Parathyroid adenoma (tissue), 2 donors: ENCODE measurements at regions not wholly inside any gene's neighbourhood (a gene's known extent, or its start where the extent isn't known, plus 50 kb on each side); places are given as distances from the start of the nearest gene placed in this dataset.
"Not testable (repeated sequence)": the region's sequence is repeated elsewhere in the genome, so short reads cannot be mapped to it uniquely, and the experiment has no call there.

Experiments
- H2AFZ ChIP-seq: fragments of 300-600 bp; sonication (generic); one replicate; pipeline ENCODE4 v1.7.0; 2017; ENCODE audit warnings: antibody characterized with exemption, mild to moderate bottlenecking
- H3K27ac ChIP-seq: fragments of 300-600 bp; sonication (generic); one replicate; pipeline ENCODE4 v1.7.0; 2017
- H3K27me3 ChIP-seq: fragments of 300-600 bp; sonication (generic); one replicate; pipeline ENCODE4 v1.7.0; 2017; ENCODE audit warnings: low read length; ENCODE audit not compliant: control insufficient read depth, insufficient read depth
- H3K36me3 ChIP-seq: fragments of 300-600 bp; sonication (generic); one replicate; pipeline ENCODE4 v1.7.0; 2017; ENCODE audit warnings: low read length; ENCODE audit not compliant: control insufficient read depth, insufficient read depth
- H3K4me1 ChIP-seq: fragments of 300-600 bp; sonication (generic); one replicate; pipeline ENCODE4 v1.7.0; 2017; ENCODE audit warnings: control low read depth
- H3K4me2 ChIP-seq: fragments of 300-600 bp; sonication (generic); one replicate; pipeline ENCODE4 v1.7.0; 2017; ENCODE audit warnings: low read length
- H3K4me3 ChIP-seq: fragments of 300-600 bp; sonication (generic); one replicate; pipeline ENCODE4 v1.7.0; 2017; ENCODE audit warnings: low read depth, low read length
- H3K79me2 ChIP-seq: fragments of 300-600 bp; sonication (generic); one replicate; pipeline ENCODE4 v1.7.0; 2017; ENCODE audit warnings: control low read depth
- H3K9ac ChIP-seq: fragments of 300-600 bp; sonication (generic); one replicate; pipeline ENCODE4 v1.7.0; 2017; ENCODE audit warnings: mild to moderate bottlenecking
- H3K9me3 ChIP-seq: fragments of 300-600 bp; sonication (generic); one replicate; pipeline ENCODE4 v1.7.0; 2017; ENCODE audit warnings: low read length; ENCODE audit not compliant: control insufficient read depth
- TF ChIP-seq, protein P1 (sequence below): fragments of 300-600 bp; sonication (generic); IDR thresholded peaks from one replicate; pipeline ENCODE4 v1.7.0; 2017; ENCODE audit warnings: antibody characterized with exemption, mild to moderate bottlenecking
- donor health status: primary hyperparathyroidism.

DNA sequence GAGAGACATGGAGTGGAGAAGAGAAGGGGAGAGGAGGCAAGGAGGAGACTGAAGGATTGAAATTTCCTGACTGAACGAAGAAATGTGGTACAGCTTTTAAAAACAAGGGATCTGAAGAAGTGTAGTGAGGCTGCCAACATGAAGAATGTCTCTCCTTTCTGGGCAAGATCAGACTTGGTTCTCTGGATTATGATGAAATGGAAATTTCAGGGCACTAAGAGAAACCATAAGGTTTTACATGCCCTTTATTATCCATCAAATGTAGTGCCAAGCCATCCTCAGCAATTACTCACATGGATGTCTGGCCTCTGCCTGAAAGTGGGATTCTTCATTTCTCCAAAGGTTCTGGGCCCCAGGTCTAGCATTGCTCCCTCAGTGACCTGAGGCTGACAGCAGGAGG lies 77.6 kb upstream of the CCDC80 start:
- Histone ChIP-seq H3K4me3 (no peak overlapping the region), H2AFZ (no peak overlapping the region), H3K4me2 (no peak overlapping the region), H3K4me1 (no peaks in the 10 kb centered on the region), H3K27me3 (no peaks in the 10 kb centered on the region), H3K27ac (no peak overlapping the region), H3K9ac (no peak overlapping the region), H3K9me3 (no peaks in the 10 kb centered on the region), H3K36me3 (no peaks in the 10 kb centered on the region), H3K79me2 (no peaks in the 10 kb centered on the region)
- TF ChIP-seq, protein P1, sequence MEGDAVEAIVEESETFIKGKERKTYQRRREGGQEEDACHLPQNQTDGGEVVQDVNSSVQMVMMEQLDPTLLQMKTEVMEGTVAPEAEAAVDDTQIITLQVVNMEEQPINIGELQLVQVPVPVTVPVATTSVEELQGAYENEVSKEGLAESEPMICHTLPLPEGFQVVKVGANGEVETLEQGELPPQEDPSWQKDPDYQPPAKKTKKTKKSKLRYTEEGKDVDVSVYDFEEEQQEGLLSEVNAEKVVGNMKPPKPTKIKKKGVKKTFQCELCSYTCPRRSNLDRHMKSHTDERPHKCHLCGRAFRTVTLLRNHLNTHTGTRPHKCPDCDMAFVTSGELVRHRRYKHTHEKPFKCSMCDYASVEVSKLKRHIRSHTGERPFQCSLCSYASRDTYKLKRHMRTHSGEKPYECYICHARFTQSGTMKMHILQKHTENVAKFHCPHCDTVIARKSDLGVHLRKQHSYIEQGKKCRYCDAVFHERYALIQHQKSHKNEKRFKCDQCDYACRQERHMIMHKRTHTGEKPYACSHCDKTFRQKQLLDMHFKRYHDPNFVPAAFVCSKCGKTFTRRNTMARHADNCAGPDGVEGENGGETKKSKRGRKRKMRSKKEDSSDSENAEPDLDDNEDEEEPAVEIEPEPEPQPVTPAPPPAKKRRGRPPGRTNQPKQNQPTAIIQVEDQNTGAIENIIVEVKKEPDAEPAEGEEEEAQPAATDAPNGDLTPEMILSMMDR, result no peak

DNA sequence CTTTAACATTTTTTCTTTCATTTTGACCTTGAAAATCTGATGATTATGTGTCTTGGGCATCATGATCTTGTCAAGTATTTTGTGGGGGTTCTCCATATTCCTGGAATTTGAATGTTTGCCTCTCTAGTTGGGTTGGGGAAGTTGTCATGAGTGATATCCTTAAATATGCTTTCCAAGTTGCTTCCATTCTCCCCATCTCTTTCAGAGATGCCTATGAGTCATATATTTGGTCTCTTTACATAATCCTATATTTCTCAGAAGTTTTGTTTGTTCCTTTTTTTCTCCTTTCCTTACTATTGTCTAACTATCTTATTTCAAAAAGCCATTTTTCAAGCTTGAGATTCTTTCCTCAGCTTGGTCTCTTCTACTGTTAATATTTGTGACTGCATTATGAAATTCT lies 69.0 kb upstream of the CCDC80 start:
- H2AFZ ChIP-seq, result no peak overlapping the region
- no peaks in the 10 kb centered on the region for H3K4me1 ChIP-seq
- no peaks in the 10 kb centered on the region for H3K79me2 ChIP-seq
- TF ChIP-seq, protein P1, result no peak
- no peak overlapping the region for H3K27ac ChIP-seq
- H3K9me3 ChIP-seq, result no peaks in the 10 kb centered on the region
- H3K36me3 ChIP-seq, result no peaks in the 10 kb centered on the region
- H3K9ac ChIP-seq, result no peak overlapping the region
- no peak overlapping the region for H3K4me3 ChIP-seq
- no peak overlapping the region for H3K4me2 ChIP-seq
- H3K27me3 ChIP-seq, result no peaks in the 10 kb centered on the region

DNA sequence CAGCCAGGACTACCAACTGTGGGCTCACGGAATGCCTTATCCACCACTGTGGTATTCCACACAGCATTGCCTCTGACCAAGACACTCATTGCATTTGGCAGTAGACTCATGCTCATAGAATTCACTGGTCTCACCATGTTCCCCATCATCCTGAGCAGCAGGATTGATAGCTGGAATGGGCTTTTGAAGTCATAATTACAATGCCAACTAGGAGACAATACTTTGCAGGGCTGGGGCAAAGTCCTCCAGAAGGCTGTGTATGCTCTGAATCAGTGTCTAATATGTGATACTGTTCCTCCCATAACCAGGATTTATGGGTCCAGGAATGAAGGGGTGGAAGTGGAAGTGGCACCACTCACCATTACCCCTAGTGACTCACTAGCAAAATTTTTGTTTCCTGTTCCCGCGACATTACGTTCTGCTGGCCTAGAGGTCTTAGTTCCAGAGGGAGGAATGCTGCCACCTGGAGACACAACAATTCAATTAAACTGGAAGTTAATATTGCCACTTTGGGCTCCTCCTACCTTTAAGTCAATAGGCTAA lies 58.6 kb upstream of the CCDC80 start:
- no peak overlapping the region for H3K27ac ChIP-seq
- no peak overlapping the region for H3K4me3 ChIP-seq
- H2AFZ ChIP-seq, result no peak overlapping the region
- no peaks in the 10 kb centered on the region for H3K79me2 ChIP-seq
- H3K36me3 ChIP-seq, result no peaks in the 10 kb centered on the region
- no peaks in the 10 kb centered on the region for H3K9me3 ChIP-seq
- TF ChIP-seq, protein P1, result no peak
- no peak overlapping the region for H3K4me2 ChIP-seq
- no peak overlapping the region for H3K9ac ChIP-seq
- H3K27me3 ChIP-seq, result no peaks in the 10 kb centered on the region
- no peaks in the 10 kb centered on the region for H3K4me1 ChIP-seq

DNA sequence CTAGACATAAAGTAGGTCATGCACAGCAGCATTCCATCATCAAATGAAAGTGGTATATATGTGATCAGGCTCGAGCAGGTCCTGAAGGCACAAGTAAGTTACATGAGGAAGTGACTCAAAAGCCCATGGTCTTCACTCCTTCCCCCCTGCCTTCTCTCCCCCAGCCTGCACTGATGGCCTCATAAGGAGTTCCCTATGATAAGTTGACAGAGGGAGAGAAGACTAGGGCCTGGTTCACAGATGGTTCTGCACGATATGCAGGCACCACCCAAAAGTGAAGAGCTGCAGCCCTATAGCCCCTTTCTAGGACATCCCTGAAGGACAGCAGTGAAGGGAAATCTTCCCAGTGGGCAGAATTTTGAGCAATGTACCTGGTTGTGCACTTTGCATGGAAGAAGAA lies 57.5 kb upstream of the CCDC80 start:
- not testable (repeated sequence) for H3K79me2 ChIP-seq, H3K9ac ChIP-seq, H3K36me3 ChIP-seq, H3K27ac ChIP-seq, H3K9me3 ChIP-seq, H3K4me1 ChIP-seq, H3K4me3 ChIP-seq, H2AFZ ChIP-seq, H3K27me3 ChIP-seq, H3K4me2 ChIP-seq

DNA sequence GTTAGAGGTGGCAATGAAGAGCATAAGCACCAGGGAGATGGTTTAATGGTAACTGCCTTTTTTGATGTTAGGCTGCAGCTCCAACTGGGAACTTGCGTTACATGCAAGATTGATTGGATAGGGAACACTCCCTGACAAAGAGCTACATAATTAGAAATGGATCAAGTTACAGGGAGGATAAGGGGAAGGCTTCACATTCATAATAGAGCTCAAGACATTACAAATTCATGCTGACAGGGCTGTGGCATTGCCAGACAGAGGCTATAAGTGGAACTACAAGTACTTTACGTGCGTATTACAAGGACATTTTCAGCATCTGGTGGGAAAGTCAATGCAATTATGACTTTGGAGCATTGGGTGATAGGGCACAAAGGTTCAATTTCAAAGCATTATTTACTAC lies 55.3 kb upstream of the CCDC80 start:
- not testable (repeated sequence) for H3K27ac ChIP-seq, H3K9me3 ChIP-seq, H3K27me3 ChIP-seq, H3K79me2 ChIP-seq, H3K36me3 ChIP-seq, H3K4me1 ChIP-seq, H3K4me2 ChIP-seq, H2AFZ ChIP-seq, H3K9ac ChIP-seq, H3K4me3 ChIP-seq

DNA sequence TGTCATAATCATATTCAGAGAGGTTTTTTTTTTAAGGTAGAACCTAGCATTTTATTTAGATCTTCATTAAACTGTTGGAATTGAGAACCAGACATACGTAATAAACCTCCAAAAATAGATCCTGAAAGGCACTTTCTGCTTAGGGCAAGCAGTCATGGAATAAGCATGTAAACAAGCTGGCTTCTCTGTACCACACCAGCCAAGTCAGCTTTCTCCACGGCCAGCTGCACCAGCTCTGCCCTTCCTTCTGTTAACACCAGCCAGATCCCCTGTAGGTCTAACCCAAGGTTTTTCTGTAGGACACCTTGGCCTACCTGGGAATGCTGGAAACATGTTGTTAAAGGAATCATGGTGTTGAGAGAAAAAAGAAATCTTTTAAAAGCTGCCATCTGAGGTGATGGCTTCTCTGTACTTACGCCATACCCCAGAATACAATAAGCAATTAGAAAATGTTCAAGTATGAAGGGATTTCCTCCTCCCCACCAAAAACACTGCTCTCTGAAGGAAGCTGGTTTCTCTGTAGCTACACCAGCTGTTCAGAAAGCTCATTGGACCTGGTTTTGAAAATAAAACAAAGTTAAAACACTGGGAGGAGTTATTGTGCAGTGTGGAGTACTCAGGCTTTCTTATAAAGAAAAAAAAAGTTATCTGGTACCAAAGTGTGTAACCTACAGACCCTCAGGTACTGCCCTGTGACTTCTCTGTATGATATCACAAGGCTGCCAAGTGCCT lies 54.6 kb upstream of the CCDC80 start:
- H3K4me3 ChIP-seq, H3K36me3 ChIP-seq, H3K4me2 ChIP-seq, H2AFZ ChIP-seq, H3K9me3 ChIP-seq, H3K9ac ChIP-seq, H3K79me2 ChIP-seq, H3K27ac ChIP-seq, H3K4me1 ChIP-seq, H3K27me3 ChIP-seq: not testable (repeated sequence)

DNA sequence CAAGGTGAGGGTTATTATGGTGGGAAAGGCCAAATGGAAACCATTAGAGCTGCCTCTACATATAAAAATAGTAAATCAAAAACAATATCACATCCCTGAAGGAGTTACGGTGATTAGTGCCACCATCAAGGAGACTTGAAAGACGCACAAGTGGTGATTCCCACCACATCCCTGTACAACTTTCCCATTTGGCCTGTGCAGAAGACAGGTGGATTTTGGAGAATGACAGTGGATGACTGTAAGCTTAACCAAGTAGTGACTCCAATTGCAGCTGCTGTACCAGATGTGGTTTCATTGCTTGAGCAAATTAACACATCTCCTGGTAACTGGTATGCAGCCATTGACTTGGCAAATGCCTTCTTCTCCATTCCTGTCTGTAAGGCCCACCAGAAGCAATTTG lies 54.0 kb upstream of the CCDC80 start:
- not testable (repeated sequence) for H3K27me3 ChIP-seq, H3K36me3 ChIP-seq, H2AFZ ChIP-seq, H3K4me3 ChIP-seq, H3K4me1 ChIP-seq, H3K79me2 ChIP-seq, H3K27ac ChIP-seq, H3K9ac ChIP-seq, H3K9me3 ChIP-seq, H3K4me2 ChIP-seq
